OCI-LY7 (cell line): ENCODE measurements at regions not wholly inside any gene's neighbourhood (a gene's known extent, or its start where the extent isn't known, plus 50 kb on each side); places are given as distances from the start of the nearest gene placed in this dataset.

Source experiments
- CTCF ChIP-seq: fragments of 200-600 bp; sonication (generic); conservative IDR thresholded peaks from 2 replicates; pipeline ENCODE4 v1.5.1; 2014; ENCODE audit warnings: mild to moderate bottlenecking, antibody characterized with exemption, low read length, moderate library complexity, mixed read lengths
- EZH2phosphoT487 ChIP-seq: fragments of 200-600 bp; sonication (generic); IDR thresholded peaks from 2 replicates; pipeline ENCODE4 v1.6.1; 2018; ENCODE audit warnings: low read depth, borderline replicate concordance, mild to moderate bottlenecking, mixed run types, antibody characterized with exemption, low read length, moderate library complexity, mixed read lengths

GRCh38 chr18:22101731-22102130 is 67.7 kb upstream of the GATA6 start:
- TF ChIP-seq CTCF (no peak), EZH2phosphoT487 (no peak)
